ENCODE measurements at regions not wholly inside any gene's neighbourhood (a gene's known extent, or its start where the extent isn't known, plus 50 kb on each side); places are given as distances from the start of the nearest gene placed in this dataset.

DNA sequence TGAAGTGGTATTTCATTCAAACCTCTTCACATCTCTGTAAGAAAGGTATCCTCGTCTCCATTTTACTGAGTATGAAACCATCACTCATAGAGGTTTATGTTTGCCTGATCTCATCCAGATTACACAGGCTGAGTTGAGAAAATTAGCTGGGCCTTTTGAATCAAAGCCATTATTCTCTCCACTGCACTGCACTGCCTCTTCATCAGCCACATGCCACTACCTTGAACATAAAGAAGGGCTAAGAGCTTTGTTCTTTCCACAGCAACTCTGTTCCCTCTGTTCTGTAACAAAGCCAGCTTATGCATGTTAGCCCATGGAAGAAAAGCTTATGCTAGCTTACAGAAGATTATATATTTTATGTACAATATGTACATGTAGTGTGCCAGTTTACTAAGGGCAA, 362.6 kb upstream of the DLGAP1 start:
- no peak overlapping the region for H3K27ac ChIP-seq (replicated peaks)
- H3K4me3 ChIP-seq (replicated peaks; ENCODE audit: insufficient read depth, low read length) = no peak overlapping the region
- no peak for DNase-seq (ENCODE audit: low read depth in 1 of 2, low spot score in 1 of 2)
- no peak for TF ChIP-seq POLR2AphosphoS5 (IDR thresholded peaks at IDR 0.05; ENCODE audit: low read depth)
- TF ChIP-seq, protein P1, sequence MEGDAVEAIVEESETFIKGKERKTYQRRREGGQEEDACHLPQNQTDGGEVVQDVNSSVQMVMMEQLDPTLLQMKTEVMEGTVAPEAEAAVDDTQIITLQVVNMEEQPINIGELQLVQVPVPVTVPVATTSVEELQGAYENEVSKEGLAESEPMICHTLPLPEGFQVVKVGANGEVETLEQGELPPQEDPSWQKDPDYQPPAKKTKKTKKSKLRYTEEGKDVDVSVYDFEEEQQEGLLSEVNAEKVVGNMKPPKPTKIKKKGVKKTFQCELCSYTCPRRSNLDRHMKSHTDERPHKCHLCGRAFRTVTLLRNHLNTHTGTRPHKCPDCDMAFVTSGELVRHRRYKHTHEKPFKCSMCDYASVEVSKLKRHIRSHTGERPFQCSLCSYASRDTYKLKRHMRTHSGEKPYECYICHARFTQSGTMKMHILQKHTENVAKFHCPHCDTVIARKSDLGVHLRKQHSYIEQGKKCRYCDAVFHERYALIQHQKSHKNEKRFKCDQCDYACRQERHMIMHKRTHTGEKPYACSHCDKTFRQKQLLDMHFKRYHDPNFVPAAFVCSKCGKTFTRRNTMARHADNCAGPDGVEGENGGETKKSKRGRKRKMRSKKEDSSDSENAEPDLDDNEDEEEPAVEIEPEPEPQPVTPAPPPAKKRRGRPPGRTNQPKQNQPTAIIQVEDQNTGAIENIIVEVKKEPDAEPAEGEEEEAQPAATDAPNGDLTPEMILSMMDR (IDR thresholded peaks at IDR 0.05; ENCODE audit: insufficient read depth, low read length) = no peak
- no peak for TF ChIP-seq GABPA (IDR thresholded peaks at IDR 0.05; ENCODE audit: low read depth)
- no peak for TF ChIP-seq SPI1 (IDR thresholded peaks at IDR 0.05; ENCODE audit: borderline replicate concordance, low read depth)
- TF ChIP-seq, protein P2, sequence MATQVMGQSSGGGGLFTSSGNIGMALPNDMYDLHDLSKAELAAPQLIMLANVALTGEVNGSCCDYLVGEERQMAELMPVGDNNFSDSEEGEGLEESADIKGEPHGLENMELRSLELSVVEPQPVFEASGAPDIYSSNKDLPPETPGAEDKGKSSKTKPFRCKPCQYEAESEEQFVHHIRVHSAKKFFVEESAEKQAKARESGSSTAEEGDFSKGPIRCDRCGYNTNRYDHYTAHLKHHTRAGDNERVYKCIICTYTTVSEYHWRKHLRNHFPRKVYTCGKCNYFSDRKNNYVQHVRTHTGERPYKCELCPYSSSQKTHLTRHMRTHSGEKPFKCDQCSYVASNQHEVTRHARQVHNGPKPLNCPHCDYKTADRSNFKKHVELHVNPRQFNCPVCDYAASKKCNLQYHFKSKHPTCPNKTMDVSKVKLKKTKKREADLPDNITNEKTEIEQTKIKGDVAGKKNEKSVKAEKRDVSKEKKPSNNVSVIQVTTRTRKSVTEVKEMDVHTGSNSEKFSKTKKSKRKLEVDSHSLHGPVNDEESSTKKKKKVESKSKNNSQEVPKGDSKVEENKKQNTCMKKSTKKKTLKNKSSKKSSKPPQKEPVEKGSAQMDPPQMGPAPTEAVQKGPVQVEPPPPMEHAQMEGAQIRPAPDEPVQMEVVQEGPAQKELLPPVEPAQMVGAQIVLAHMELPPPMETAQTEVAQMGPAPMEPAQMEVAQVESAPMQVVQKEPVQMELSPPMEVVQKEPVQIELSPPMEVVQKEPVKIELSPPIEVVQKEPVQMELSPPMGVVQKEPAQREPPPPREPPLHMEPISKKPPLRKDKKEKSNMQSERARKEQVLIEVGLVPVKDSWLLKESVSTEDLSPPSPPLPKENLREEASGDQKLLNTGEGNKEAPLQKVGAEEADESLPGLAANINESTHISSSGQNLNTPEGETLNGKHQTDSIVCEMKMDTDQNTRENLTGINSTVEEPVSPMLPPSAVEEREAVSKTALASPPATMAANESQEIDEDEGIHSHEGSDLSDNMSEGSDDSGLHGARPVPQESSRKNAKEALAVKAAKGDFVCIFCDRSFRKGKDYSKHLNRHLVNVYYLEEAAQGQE (IDR thresholded peaks at IDR 0.05; ENCODE audit: insufficient replicate concordance, low read depth) = no peak
- no peaks in the 10 kb centered on the region for H3K27me3 ChIP-seq (ENCODE audit: insufficient read depth, poor library complexity, severe bottlenecking)

DNA sequence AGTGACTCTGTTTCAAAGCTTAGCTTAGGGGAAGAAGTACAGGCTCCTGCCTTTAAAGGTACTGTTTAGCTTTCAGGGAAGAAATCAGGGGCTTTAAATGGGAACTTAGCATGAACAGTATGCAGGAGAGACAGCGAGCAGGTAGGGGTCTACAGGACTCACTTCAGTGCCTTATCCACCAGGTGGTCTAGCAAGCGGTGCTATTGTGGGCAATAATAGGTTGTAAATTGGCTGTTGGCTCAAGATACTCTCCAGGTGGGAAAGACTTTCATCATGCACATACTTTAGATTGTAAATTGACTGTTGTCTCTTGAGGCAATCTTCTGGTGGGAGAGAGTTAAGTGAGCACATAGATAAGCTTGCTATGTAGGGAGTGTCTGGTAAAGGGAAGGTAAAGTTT, 358.6 kb upstream of the DLGAP1 start:
- Histone ChIP-seq H3K4me3 (replicated peaks; ENCODE audit: insufficient read depth, low read length) (no peak overlapping the region), H3K27ac (replicated peaks) (no peak overlapping the region), H3K27me3 (ENCODE audit: insufficient read depth, poor library complexity, severe bottlenecking) (no peaks in the 10 kb centered on the region)
- DNase-seq (ENCODE audit: low read depth in 1 of 2, low spot score in 1 of 2) = no peak
- TF ChIP-seq SPI1 (IDR thresholded peaks at IDR 0.05; ENCODE audit: borderline replicate concordance, low read depth) = no peak
- TF ChIP-seq, protein P1 (IDR thresholded peaks at IDR 0.05; ENCODE audit: insufficient read depth, low read length) = no peak
- TF ChIP-seq, protein P2 (IDR thresholded peaks at IDR 0.05; ENCODE audit: insufficient replicate concordance, low read depth) = no peak
- TF ChIP-seq GABPA (IDR thresholded peaks at IDR 0.05; ENCODE audit: low read depth) = no peak
- no peak for TF ChIP-seq POLR2AphosphoS5 (IDR thresholded peaks at IDR 0.05; ENCODE audit: low read depth)

DNA sequence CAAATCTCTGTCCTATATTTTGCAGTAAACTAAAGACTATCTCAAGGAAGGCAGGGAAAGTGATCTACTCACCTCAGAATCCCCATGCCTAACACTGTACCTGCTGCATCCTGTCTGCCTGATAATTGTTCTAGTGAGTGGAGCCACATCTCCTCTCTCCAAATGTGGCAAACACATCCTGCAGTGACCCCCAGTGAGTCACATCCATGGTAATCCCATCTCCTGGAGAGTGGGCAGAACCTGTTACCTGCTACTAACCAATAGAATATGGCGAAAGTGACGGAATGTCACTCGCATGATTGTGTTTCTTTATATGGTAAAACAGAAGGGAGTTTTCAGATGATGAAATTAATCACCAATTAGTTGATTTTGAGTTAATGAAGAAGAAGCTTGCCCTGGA, 353.8 kb upstream of the DLGAP1 start:
- H3K27ac ChIP-seq (replicated peaks) = no peak overlapping the region
- no peak overlapping the region for H3K4me3 ChIP-seq (replicated peaks; ENCODE audit: insufficient read depth, low read length)
- no peak for DNase-seq (ENCODE audit: low read depth in 1 of 2, low spot score in 1 of 2)
- no peaks in the 10 kb centered on the region for H3K27me3 ChIP-seq (ENCODE audit: insufficient read depth, poor library complexity, severe bottlenecking)
- TF ChIP-seq, protein P2 (IDR thresholded peaks at IDR 0.05; ENCODE audit: insufficient replicate concordance, low read depth) = no peak
- TF ChIP-seq, protein P1 (IDR thresholded peaks at IDR 0.05; ENCODE audit: insufficient read depth, low read length) = no peak
- TF ChIP-seq POLR2AphosphoS5 (IDR thresholded peaks at IDR 0.05; ENCODE audit: low read depth) = no peak
- TF ChIP-seq GABPA (IDR thresholded peaks at IDR 0.05; ENCODE audit: low read depth) = no peak
- TF ChIP-seq SPI1 (IDR thresholded peaks at IDR 0.05; ENCODE audit: borderline replicate concordance, low read depth) = no peak
